ENCODE measurements at regions not wholly inside any gene's neighbourhood (a gene's known extent, or its start where the extent isn't known, plus 50 kb on each side); places are given as distances from the start of the nearest gene placed in this dataset.

- ATAC-seq = no peak
- TF ChIP-seq GLIS3 (CRISPR knock-in tag; IDR thresholded peaks at IDR 0.05) (no peak), ARNTL (CRISPR knock-in tag; IDR thresholded peaks at IDR 0.05; ENCODE audit: borderline replicate concordance, low read depth) (no peak), ESRRG (CRISPR knock-in tag; IDR thresholded peaks at IDR 0.05) (no peak), ZFP30 (CRISPR knock-in tag; IDR thresholded peaks at IDR 0.05) (no peak), TCF4 (CRISPR knock-in tag; IDR thresholded peaks at IDR 0.05; ENCODE audit: borderline replicate concordance) (no peak), ZNF8 (CRISPR knock-in tag; IDR thresholded peaks at IDR 0.05) (no peak), ISL1 (CRISPR knock-in tag; IDR thresholded peaks at IDR 0.05) (no peak), PPARA (CRISPR knock-in tag; IDR thresholded peaks at IDR 0.05; ENCODE audit: borderline replicate concordance) (no peak)
Measured at GRCh38 chr16:79870016-79870886, 269.7 kb upstream of the MAF start.

- no peak for TF ChIP-seq POU6F1 (CRISPR knock-in tag; IDR thresholded peaks at IDR 0.05; ENCODE audit: borderline replicate concordance, low read depth)
- no peak for TF ChIP-seq CSDC2 (CRISPR knock-in tag; IDR thresholded peaks at IDR 0.05)
- no peak for TF ChIP-seq ZNF70 (CRISPR knock-in tag; IDR thresholded peaks at IDR 0.05)
- no peak for TF ChIP-seq ZFP3 (CRISPR knock-in tag; IDR thresholded peaks at IDR 0.05)
- no peak for TF ChIP-seq ZNF565 (CRISPR knock-in tag; conservative IDR thresholded peaks at IDR 0.05; ENCODE audit: low read depth)
- TF ChIP-seq GLIS3 (CRISPR knock-in tag; IDR thresholded peaks at IDR 0.05) = no peak
- TF ChIP-seq CREB5 (CRISPR knock-in tag; IDR thresholded peaks at IDR 0.05; ENCODE audit: low read depth) = no peak
- TF ChIP-seq BACH2 (CRISPR knock-in tag; IDR thresholded peaks at IDR 0.05; ENCODE audit: borderline replicate concordance) = no peak
- TF ChIP-seq ZC3H10 (CRISPR knock-in tag; IDR thresholded peaks at IDR 0.05) = no peak
- no peak for ATAC-seq
Measured at GRCh38 chr16:79869304-79870015, 268.9 kb upstream of the MAF start.

GRCh38 chr16:79868841-79869240 is 268.3 kb upstream of the MAF start:
- ATAC-seq = no peak
- TF ChIP-seq TCF4 (CRISPR knock-in tag; IDR thresholded peaks at IDR 0.05; ENCODE audit: borderline replicate concordance) = no peak
- no peak for TF ChIP-seq ARNTL (CRISPR knock-in tag; IDR thresholded peaks at IDR 0.05; ENCODE audit: borderline replicate concordance, low read depth)
- TF ChIP-seq RARB (CRISPR knock-in tag; IDR thresholded peaks at IDR 0.05) = no peak

- TF ChIP-seq OSR1 (CRISPR knock-in tag; IDR thresholded peaks at IDR 0.05) (no peak), ESRRG (CRISPR knock-in tag; IDR thresholded peaks at IDR 0.05) (no peak), ZNF565 (CRISPR knock-in tag; conservative IDR thresholded peaks at IDR 0.05; ENCODE audit: low read depth) (no peak), SNAI2 (CRISPR knock-in tag; IDR thresholded peaks at IDR 0.05) (no peak), POU6F1 (CRISPR knock-in tag; IDR thresholded peaks at IDR 0.05; ENCODE audit: borderline replicate concordance, low read depth) (no peak), ZFP3 (CRISPR knock-in tag; IDR thresholded peaks at IDR 0.05) (no peak), ZC3H10 (CRISPR knock-in tag; IDR thresholded peaks at IDR 0.05) (no peak), CSDC2 (CRISPR knock-in tag; IDR thresholded peaks at IDR 0.05) (no peak), TCF4 (CRISPR knock-in tag; IDR thresholded peaks at IDR 0.05; ENCODE audit: borderline replicate concordance) (no peak), BACH2 (CRISPR knock-in tag; IDR thresholded peaks at IDR 0.05; ENCODE audit: borderline replicate concordance) (no peak), TOX (CRISPR knock-in tag; IDR thresholded peaks at IDR 0.05; ENCODE audit: borderline replicate concordance) (no peak), CSRNP3 (CRISPR knock-in tag; IDR thresholded peaks at IDR 0.05) (no peak)
Measured at GRCh38 chr16:79867425-79867997, 267.0 kb upstream of the MAF start.

More at GRCh38 chr16:79867425-79867997, 267.0 kb upstream of the MAF start:
- ATAC-seq = no peak
